ENCODE measurements at regions not wholly inside any gene's neighbourhood (a gene's known extent, or its start where the extent isn't known, plus 50 kb on each side); places are given as distances from the start of the nearest gene placed in this dataset.

- CTCF ChIA-PET = no interaction called here
- no peaks in the 10 kb centered on the region for H3K9me2 ChIP-seq (ENCODE audit: insufficient read depth)
- no peak for DNase-seq (ENCODE audit: low read depth, low spot score)
- no peak for ATAC-seq
- BruUV-seq (replicated peaks) = no TSS peak
- H3K4me3 ChIP-seq (replicated peaks in 1 of 2; ENCODE audit: low read depth in 1 of 2, low read length in 2 of 2) = no peak overlapping the region
- H3K9me3 ChIP-seq (ENCODE audit: control insufficient read depth in 1 of 2, insufficient read depth in 1 of 2, low read depth in 1 of 2, low read length in 2 of 2) = no peaks in the 10 kb centered on the region
- TF ChIP-seq REST (IDR thresholded peaks at IDR 0.05; ENCODE audit: low read depth) (no peak), ZNF274 (IDR thresholded peaks at IDR 0.05; ENCODE audit: low read depth, low read length) (no peak), POLR2AphosphoS5 (IDR thresholded peaks at IDR 0.05; ENCODE audit: low read depth, low read length) (no peak), TCF7L2 (IDR thresholded peaks at IDR 0.05; ENCODE audit: borderline replicate concordance, extremely low read depth, insufficient read depth, insufficient read length) (no peak), CEBPB (IDR thresholded peaks at IDR 0.05; ENCODE audit: low read depth) (no peak), FOSL1 (IDR thresholded peaks at IDR 0.05; ENCODE audit: low read depth) (no peak), CTCF (IDR thresholded peaks at IDR 0.05 in 2 of 3, conservative IDR thresholded peaks at IDR 0.05 in 1 of 3; ENCODE audit: borderline replicate concordance in 1 of 3, insufficient read depth in 1 of 3, low read depth in 2 of 3, low read length in 2 of 3) (no peak)
- POLR2A ChIA-PET = no interaction called here
- no peak overlapping the region for H3K9ac ChIP-seq (ENCODE audit: low read length)
- RAD21 ChIA-PET (ENCODE audit: low non-redundant PET in 1 of 2, low total read pairs in 2 of 2, uncharacterized antibody in 2 of 2, unreplicated experiment in 2 of 2) = no interaction called here
- intact Hi-C loops (cut with micrococcal nuclease) = no loop called here
- H2AFZ ChIP-seq (ENCODE audit: low read depth, low read length, poor library complexity, severe bottlenecking) = no peak overlapping the region
- H3K36me3 ChIP-seq (ENCODE audit: control insufficient read depth in 1 of 2, insufficient read depth in 2 of 2, low read length in 2 of 2) = no peaks in the 10 kb centered on the region
- H4K20me1 ChIP-seq (ENCODE audit: insufficient read depth) = no peaks in the 10 kb centered on the region
- no peaks in the 10 kb centered on the region for H3K79me2 ChIP-seq (ENCODE audit: insufficient read depth, low read length)
- H3K27me3 ChIP-seq (ENCODE audit: insufficient read depth, low read length) = no peaks in the 10 kb centered on the region
- no peaks in the 10 kb centered on the region for H3K4me1 ChIP-seq (ENCODE audit: control insufficient read depth in 1 of 2, insufficient read depth in 2 of 2, low read length in 2 of 2)
- H3K4me2 ChIP-seq (ENCODE audit: low read length) = no peak overlapping the region
- H3K27ac ChIP-seq (ENCODE audit: low read depth, low read length) = no peak overlapping the region
Observed at GRCh38 chr5:123997462-123998215, 485.7 kb downstream of the CSNK1G3 start.

Measured in HCT116 (cell line).